AG08396 (cell line): ENCODE measurements at regions not wholly inside any gene's neighbourhood (a gene's known extent, or its start where the extent isn't known, plus 50 kb on each side); places are given as distances from the start of the nearest gene placed in this dataset.
A peak's percentile ranks its signal among the peaks of the same experiment; 100 is the strongest.
"Not testable (repeated sequence)": the region's sequence is repeated elsewhere in the genome, so short reads cannot be mapped to it uniquely, and the experiment has no call there.

ENCODE experiments used
- DNase-seq: peaks from one replicate; pipeline ENCODE4 v3.0.0; 2012; ENCODE audit warnings: low spot score, mixed read lengths

DNA sequence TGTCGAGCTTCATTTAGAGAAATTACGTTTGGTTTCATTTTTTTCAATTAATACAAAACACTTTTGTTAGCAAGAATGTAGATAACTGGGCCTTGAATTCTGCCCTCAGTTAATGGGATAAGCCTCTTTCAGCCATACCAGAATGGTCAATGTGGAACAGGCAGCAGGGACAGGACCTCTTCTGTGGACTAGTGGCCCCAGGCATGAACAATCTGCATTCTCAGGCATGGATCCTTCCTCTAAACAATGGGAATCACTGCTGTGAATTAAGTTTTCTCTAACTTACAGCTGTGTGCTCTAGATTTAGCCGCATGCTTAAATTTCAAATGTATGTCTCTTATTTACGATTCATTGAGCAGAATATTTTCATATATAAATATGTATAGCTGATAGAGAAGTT lies 237.7 kb upstream of the PRKCQ start:
- DNase-seq: no peak

DNA sequence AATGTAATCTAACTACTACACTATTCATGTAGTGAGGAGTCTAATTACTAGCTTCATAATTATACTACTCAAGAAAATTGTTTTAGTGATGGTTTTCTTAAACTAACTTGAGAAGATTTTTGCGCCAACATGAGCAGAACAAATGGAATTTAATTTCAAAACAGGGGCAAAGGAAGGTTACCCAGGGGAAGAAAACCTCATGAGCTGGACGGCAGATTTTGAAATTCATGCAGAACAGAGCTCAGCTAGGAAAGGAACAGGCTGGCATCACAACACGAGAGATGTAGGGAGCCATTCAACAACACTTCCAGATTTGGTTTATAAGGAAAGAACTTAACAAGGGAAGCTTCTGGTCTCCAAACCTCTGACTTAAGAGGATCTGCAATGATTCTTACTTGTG lies 235.3 kb upstream of the PRKCQ start:
- DNase-seq: no peak

DNA sequence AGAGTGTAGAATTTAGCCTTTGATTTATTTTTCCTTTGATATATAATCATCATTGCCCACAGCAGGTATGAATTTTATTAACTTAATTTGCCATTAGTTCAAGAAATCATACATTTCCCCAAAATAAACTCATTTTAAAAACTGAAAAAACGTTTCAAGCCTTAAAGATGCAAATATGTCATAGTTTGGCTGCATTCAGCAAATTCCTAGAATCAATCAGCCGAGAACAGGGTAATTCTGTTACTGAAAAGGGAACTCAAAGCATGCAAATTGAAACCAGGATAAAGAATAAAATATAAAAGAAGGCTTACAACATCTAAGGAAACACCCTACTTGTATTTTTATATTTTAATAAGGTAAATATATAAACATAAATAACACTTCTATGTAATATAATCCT lies 233.8 kb upstream of the PRKCQ start:
- no peak for DNase-seq

DNA sequence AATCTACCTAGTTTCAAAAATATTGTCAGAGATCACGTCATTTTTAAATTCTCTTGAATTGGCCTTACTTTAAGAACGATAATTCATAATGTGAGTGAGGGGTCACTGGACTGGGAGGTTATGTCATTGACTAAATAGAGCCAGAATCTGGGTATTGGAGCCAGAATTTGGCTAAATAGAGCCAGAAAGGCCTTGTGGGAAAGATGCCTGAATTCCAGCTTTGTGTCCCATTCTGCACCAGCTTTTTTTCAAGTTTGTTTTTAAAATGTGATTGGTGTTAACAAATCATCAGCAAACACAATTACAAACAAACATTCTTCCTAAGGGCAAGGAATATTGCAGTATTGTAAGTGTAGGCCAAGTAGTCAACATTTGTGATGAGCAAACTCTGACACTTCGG lies 233.2 kb upstream of the PRKCQ start:
- DNase-seq: no peak

DNA sequence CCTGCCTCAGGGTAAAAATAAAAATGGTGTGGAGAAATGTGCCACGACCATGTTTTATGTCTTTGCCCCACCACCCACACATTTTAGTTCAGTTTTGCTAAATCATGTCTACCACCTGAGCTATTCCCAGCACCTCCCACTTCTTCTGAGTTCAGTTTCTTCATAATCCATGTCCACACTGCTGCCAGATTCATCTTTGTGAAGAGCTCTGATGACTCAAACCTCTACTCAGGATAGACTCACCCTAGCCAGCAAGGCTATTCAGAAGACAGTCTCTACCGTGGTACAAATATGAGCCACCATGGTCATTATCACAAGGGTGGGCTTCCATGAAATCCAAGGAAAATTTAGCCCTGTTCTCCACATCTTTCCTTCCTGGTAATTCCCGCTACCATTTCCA lies 231.1 kb upstream of the PRKCQ start:
- no peak for DNase-seq

DNA sequence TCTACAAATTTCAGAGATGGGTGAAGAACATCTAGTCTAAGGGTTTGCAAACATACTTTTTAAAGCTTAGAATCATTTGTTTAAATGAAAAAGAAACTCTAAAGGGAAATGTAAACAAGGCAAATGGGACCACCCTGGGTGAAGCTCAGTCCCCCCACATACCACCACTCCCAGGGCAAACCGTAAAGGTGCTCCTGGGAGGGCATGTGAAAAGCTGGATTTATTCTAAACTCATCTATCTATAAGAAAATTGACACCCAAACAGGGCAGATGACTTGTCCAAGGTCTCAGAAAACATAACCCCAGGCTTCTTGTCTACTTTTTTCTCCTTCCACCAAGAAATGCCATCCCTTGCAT lies 223.3 kb upstream of the PRKCQ start:
- no peak for DNase-seq

DNA sequence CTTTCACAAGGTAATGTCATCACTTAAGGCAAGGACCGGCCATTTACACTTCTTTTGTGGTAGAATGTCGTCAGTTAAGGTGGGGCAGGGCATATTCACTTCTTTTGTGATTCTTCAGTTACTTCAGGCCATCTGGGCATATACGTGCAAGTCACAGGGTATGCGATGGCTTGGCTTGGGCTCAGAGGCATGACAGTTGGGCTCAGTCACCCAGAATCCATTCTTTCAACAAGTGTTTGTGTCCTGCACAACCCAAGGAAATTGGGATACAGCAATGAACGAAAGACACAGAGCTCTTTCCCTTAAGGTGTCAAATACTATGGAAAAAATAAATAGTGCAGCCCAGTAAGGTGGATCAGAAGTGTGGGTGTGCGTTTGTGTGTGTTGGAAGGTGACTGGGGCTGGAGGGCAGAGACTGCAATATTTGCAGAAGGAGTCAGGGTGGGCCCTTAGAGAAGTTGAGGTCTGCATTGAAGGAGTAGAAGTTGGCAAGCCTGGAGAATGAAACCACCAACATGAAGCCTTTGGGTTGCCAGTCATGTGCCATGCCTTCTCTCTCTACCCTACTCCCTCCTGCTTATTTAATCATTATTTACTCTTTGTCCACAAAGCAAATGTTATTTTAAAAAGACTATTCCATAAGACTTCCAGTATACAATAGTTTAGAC lies 222.8 kb upstream of the PRKCQ start:
- DNase-seq: no peak

DNA sequence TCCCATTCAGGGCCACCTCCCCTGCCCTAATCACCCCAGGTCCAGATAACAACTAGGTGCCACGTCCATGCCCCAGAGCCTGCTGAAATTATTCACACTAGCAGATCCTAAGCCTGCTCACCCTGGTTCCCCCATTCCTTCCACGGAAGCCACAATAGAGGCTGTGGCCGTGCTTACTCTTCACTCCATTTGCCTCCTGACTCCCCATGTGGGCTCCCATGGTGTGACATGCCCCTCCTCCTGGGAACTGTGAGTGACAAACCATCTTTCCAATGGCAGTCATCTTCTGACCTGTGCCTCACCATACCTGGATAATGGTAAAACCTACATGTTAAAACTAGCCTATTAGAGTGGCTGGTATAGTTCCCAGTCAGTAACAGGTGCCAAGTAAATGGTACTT lies 216.2 kb upstream of the PRKCQ start:
- DNase-seq: no peak

DNA sequence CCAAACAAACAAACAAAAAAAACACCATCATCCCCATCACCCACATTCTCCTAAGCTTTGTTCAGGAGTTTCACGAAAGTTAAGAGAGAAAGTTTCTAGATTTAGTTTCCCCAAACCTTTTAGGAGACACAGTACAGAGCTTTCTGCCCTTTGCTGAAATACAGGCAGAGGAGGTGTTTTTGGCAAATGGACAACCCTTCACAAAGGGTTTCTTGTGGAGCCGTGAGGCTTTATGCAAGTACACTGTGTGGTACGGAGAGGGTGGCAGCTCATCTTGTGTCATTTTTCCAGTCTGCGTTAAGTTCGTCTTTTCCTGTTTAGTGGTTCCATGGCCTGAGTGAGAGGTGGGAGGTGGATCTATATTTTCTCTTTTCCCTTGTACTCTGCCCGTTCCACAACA lies 215.5 kb upstream of the PRKCQ start:
- no peak for DNase-seq

DNA sequence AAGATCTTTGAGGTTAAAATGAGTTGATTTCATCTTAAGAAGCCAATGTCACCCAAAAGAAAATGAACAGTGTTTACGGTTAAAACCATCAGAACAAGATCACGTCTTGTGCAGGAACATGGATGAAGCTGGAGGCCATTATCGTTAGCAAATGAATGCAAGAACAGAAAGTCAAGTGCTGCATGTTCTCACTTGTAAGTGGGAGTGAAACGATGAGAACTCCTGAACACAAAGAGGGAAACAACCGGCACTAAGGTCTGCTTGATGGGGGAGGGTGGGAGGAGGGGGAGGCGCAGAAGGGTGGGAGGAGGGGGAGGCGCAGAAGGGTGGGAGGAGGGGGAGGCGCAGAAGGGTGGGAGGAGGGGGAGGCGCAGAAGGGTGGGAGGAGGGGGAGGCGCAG lies 214.8 kb upstream of the PRKCQ start:
- not testable (repeated sequence) for DNase-seq

DNA sequence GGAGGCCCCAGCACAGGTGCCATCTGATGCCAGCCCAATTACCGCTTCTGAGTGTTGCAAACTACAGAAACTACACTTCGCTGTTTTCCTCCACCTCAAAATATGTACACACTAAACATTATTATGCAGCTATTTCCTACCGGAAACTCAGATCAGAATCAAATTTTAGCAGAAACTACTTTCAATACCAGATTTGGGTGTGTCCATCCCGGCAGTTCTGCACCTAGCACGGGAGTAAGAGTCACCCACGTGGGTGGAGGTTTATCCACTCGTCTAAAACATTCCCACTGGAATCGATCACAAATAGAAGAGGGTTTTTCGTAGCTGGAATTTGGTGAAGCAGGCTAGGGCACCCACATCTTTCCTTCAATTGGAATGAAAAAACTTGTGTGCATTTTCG lies 214.4 kb upstream of the PRKCQ start:
- DNase-seq: no peak

DNA sequence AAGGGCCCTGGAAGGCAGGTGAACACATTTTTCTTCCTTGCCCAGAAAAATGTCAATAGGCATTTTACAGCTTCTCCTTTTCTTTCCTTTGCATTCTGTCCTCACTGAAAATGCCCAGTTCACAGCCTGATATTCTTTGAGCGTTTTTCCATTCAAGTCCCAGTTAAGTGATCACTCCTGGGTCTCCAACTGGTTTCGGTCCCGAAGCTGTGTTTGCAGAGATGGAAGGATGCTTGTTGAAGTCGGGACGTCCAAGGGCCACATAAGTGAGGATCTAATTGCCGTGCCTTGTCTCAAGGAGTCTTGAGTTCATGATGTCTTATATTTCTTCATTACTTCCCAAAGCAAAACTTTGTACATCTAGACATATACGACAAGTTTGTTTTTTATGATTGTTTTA lies 208.7 kb upstream of the PRKCQ start:
- no peak for DNase-seq

DNA sequence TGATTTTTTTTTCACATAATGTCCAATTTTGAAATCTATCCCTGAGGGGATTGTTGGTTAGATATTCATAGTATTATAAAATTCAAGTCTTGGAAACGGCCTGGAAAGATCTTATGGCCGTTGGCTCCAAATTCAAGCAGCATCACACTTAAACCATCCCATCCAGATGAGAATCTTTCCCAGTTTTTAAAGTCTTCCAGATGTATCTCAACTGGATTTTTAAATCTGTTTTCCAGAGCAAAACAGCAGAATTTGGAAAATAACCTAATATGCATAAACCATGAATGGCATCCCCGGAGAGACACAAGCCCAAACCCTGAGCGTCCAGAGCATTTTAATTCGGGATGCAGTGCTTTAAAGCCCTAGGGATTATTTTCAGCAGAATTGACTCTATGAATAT lies 208.2 kb upstream of the PRKCQ start:
- no peak for DNase-seq

DNA sequence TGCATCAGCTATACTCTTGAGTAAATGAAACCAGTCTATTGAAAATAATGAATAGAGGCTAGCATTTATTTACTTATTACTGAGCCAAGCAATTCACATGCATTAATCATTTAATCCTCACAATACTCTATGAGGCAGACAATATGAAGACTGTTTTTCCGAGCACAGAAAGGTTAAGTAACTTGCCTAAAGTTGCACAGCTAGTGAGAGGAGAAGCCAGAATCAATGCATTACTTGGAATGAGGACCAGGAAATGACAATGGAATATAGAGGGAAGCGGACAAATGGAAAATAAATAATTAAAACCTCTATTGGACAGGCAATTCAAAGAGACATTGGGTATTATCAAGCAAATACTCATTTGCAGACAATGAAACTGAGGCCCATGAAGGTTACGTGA lies 207.6 kb upstream of the PRKCQ start:
- no peak for DNase-seq

DNA sequence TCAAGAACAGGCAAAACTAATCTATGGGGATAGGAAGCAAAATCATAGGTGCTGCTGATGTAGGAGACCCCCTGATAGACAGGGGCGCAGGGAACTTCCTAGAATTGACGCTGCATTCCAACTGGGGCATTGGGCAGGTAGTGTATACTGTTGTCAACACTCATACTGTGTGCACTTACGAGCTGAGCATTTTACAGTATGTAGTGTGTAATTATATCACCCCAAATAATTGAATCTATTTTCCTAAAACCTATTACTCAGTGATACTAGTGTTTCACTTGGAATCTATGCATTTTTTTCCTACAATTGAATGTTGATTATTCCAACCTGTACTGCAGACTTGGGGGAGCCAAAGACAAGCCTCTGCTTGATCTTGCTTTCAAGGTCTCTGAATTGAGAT lies 207.0 kb upstream of the PRKCQ start:
- no peak for DNase-seq

DNA sequence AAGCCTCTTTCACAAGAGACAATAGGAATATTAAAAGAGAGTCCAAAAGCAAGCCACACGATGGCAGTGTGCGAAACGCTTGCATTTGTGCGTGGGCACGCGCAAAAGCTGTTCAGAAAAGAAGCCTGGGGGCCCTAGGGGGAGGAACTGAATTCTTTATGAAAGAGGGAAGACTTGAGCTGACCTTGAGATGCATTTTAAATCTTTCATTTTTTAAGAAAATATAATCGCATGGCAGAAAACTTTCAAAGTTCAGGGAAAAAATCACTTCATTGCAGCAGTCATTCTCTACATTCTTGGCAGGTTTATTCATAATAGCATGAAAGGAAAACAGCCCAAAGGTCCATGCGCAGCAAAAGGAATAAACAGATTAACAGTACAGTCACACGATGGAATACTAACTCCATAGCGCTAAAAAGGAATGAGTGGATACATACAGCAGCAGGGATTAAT lies 206.5 kb upstream of the PRKCQ start:
- DNase-seq: peak; percentile 63

DNA sequence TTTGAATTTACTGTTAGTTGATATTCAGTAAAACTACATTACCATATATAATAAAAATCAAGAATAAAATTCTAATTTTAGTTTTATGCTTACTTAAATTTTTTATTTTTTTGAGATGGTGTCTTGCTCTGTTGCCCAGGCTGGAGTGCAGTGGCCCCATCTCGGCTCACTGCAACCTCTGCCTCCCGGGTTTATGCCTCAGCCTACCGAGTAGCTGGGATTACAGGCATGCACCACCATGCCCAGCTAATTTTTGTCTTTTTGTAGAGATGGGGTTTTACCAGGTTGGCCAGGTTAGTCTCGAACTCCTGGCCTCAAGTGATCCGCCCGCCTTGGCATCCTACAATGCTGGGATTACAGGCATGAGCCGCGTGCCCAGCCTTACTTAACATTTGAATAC lies 204.4 kb upstream of the PRKCQ start:
- DNase-seq: not testable (repeated sequence)

DNA sequence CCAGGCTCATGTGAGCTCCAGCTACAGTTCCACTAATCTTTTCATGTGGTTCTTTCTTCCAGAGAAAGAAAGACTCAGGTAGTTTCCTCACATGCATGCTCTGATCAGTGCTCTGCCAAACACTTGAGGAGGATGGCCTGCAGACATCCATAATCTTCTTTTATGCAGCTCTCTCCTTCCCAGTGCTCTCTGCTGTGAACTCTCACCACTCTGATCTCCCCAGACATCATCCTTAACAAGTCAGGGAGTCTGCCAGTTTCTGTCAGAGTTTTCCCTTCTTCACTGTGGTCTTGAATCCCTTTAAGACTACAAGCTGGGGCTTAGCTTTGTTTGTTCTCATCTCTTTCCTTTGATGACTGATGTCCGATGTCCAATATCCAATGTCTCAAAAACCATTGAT lies 203.4 kb upstream of the PRKCQ start:
- no peak for DNase-seq

DNA sequence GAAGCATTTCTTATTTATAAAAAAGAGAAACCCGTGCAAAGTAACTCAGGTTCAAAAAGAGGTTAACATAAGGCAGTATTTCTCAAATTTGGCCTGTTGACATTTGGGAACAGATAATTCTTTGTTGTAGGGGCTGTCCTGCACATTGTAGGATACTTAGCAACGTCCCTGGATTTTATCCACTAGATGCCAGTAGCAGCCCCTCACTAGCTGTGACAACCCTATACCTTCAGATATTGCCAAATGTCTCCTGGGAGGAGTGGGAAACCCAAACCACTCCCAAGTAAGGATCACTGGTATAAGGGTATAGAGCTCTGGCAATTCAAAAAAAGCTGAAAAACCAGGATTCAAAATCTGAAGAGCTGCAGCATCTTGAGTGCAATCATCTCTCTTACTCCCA lies 202.3 kb upstream of the PRKCQ start:
- DNase-seq: no peak

DNA sequence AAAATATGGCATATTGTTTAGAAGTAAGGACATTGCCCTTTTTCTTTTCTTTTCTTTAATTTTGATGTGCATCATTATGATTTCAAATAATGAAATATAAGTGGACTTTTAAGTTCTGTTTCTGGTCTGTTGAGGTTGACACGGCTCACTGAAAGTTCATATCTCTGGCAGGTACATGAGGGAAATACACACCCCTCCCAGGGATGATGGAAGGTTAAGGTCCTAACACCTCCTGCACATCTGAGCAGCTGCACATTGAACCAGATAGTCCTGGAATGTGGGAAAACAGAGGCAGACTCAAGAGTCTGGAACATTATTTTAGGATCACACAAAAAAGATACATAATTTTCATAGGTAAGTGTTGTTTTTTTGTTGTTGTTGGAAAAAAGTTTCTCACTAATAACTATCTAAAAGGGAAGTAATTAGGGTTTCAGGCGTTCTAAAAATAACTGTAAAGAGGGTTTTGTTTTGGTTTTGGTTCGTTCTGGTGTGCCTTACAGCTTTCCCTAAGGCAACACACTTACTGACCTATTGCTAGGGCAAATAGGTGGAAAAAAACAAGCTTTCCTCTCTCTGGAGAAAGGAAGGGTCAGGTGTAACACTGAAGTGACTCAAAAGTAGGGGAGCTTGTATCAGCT lies 201.2 kb upstream of the PRKCQ start:
- DNase-seq: no peak

DNA sequence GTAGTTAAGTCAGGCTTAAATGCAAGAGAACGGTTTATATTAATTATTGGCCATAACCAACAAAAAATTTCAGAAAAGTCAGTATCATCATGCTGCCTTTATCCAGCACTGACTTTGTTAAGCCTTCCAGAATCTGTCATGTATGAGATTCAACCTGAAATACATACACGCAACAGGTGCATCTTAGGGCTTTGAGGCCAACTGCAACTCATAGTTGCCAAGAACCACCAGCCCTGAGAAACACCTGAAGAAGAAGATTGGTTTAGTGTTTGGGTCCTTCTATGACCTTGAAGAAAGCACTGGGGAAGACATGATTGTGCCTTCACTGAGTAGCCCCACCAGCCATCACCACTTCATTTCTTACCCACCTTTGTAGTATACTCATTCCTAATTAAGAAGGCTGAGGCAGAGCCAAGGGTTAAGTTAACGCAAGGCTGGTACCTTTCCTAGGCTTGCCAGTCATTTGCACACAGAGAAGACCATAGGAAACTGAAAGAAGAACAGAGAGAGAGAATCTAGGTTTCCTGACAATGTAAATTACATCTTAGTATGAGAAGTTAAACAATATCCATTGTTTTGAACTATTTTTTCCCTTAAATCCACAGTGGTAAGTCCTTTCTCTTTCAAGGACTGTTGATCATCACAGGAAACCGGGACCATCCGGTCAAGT lies 200.1 kb upstream of the PRKCQ start:
- no peak for DNase-seq

DNA sequence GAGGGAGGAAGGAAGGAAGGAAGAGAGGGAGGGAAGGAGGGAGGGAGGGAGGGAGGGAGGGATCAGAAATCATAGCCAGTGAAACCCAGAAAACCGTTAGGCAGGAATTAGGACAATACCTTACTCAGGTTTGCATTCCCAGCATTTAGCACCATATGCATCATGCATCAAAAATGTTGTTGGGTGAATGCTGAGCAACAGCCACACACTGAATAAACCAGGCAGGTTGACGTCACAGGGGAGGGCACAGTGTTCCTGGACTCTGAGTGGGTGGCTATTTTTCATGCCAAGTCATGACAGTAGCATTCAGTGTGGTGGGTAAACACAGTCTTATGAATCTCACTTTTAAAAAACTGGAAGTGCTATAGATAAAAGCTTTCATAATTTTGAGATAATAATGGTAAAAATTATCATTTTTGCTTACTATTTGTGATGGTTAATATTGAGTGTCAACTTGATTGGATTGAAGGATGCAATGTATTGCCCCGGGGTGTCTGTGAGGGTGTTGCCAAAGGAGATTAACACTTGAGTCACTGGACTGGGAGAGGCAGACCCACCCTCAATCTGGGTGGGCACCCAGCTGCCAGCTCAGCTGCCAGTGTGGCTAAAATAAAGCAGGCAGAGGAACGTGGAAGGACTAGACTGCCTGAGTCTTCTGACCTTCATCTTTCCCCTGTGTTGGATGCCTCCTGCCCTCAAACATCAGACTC lies 199.1 kb upstream of the PRKCQ start:
- DNase-seq: peak; percentile 87

DNA sequence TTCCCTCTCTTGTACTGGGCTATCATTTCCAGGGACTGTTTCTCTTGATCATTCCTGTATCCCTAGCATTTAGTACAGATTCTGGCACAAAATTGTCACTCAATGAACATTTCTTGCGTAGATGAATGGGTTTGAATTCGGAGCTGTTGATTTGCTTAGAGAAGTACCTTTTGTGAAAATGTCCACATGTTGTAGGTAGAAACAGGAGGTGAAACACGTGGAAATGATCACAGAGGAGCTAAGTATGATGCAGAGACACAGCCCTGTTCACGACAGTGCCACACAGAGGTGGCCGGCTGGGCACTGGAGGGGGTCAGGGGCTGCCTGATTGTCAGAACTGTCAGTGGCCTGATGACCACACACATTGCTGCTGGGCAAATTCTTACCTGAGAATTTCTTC lies 196.1 kb upstream of the PRKCQ start:
- DNase-seq: no peak
